Esophagus muscularis mucosa (tissue), 3 donors: ENCODE measurements at regions not wholly inside any gene's neighbourhood (a gene's known extent, or its start where the extent isn't known, plus 50 kb on each side); places are given as distances from the start of the nearest gene placed in this dataset.

ENCODE experiments used
- POLR2AphosphoS5 ChIP-seq, 2 donors: sonication (generic); formaldehyde crosslinking; IDR thresholded peaks; one replicate each; pipeline ENCODE4 v1.6.1; 2017; ENCODE audit warnings: antibody characterized with exemption in 2 of 2
- TF ChIP-seq, protein P1 (sequence below), 3 experiments: fragments of 200-600 bp in 2 of 3; fragments of 450-650 bp in 1 of 3; sonication (generic) in 2 of 3; IDR thresholded peaks; one replicate each; pipeline ENCODE4 v1.5.1; 2017 to 2019; ENCODE audit warnings: antibody characterized with exemption in 3 of 3, mild to moderate bottlenecking in 2 of 3, moderate library complexity in 1 of 3

DNA sequence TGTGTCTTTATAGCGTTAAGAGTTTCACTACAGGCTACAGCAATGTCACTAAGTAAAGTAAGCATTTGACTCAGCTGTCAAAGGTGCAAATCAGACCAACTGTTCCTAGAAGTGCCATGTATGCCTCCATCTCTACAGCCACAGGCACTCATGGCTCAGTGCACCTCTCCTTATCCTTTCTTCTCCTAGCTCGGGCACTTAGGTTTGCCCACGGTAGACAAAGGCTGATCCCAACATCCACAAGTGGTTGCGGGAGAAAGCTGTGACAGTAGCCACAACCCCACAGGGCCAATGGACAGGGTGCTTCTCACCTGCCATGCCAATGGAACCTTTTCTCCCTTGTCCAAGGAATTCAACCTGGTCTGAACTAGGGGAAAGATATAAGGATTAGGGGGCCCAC is 228.5 kb upstream of the EXOC2 start:
- TF ChIP-seq POLR2AphosphoS5 (IDR thresholded peaks at IDR 0.05): no peak
- TF ChIP-seq, protein P1, sequence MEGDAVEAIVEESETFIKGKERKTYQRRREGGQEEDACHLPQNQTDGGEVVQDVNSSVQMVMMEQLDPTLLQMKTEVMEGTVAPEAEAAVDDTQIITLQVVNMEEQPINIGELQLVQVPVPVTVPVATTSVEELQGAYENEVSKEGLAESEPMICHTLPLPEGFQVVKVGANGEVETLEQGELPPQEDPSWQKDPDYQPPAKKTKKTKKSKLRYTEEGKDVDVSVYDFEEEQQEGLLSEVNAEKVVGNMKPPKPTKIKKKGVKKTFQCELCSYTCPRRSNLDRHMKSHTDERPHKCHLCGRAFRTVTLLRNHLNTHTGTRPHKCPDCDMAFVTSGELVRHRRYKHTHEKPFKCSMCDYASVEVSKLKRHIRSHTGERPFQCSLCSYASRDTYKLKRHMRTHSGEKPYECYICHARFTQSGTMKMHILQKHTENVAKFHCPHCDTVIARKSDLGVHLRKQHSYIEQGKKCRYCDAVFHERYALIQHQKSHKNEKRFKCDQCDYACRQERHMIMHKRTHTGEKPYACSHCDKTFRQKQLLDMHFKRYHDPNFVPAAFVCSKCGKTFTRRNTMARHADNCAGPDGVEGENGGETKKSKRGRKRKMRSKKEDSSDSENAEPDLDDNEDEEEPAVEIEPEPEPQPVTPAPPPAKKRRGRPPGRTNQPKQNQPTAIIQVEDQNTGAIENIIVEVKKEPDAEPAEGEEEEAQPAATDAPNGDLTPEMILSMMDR (IDR thresholded peaks at IDR 0.05): no peak
